ENCODE measurements at regions not wholly inside any gene's neighbourhood (a gene's known extent, or its start where the extent isn't known, plus 50 kb on each side); places are given as distances from the start of the nearest gene placed in this dataset.
A peak's percentile ranks its signal among the peaks of the same experiment; 100 is the strongest.

DNA sequence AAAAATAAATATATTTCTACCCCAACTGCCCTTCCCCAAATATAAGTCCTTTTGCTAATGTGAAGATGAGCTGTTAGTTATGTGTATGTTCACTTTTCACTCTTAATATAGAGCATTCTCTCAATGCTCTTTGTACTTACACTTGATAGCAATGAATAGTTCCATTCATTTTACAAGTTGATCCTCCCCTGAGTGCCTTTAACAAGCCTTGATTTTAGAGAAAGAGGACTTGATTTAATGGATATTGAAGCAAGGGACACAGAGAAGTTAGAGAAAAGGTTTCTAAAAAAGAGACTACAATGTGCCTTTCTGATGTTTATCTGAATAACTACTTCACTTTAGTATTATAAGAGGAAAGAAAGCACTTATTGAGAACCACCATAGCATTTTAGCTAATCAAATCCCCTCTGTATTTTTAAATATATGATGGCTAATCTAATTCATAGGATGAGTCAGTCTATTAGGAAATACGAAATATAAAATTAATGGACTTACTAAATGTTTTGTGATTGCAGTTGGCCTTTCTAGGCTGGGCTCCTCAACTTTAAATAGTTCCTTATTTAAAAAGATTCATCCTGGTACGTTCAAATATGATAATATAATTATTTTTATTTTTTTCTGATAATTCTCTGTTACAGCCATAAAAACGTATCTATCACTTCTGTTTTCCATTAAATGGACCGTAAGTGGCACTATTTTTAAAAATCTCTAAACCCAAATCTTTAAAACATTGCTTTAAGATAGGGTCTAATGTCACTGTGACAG, 1097.8 kb upstream of the SLC10A2 start:
- DNase-seq = no peak

GRCh38 chr13:104160536-104160935, 1094.3 kb upstream of the SLC10A2 start:
- DNase-seq = no peak

DNA sequence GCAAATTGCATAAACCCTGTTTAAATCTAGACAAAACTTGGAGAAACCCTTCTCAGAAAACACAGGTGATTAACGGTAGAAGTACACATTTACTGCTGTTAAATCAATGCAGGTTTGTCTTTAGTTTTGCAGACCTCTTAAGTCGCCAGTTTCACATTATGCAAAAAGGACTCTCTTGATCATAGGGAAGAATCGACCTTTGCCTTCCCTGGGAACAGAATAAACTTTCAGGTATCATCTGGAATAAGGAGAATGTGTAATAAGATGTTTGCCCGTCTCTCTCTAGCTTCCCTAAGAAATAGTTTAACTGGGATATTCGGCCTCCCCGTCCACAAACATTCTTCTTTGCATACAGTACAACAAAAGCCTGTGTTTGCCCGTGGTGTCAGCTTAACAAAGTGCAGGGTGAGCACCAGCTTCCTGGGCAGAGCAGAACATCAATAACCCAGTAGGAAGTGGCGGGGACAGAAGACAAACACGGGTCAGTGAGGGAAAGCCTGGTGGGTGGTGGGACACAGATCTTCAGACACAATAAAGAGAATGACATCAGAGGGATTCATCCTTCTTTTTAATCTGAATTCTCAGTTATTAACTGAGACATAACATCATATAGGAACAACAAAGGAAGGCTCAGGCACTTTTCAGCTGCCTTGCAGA, 1077.7 kb upstream of the SLC10A2 start:
- peak; percentile 72 for DNase-seq

DNA sequence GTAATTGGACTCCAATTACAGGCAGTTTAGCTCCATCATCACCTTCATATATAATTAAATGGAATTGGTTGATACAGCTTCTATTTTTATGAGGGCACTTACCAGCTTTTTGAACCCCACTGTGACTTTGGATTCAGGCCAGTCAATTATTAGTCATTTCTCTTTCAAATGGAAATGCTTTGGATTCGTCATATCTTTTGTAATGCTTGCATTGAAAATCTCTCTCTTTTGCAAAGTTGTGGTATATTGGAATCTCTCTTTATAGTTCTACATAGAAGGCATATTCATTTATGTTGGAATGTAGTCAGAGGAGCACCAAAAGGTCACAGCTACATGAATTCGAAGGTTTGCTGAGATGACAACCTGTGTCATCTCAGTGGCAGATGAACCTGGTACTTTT, 1074.3 kb upstream of the SLC10A2 start:
- no peak for DNase-seq

- no peak for DNase-seq
These were observed 1071.2 kb upstream of the SLC10A2 start for GRCh38 chr13:104137416-104137815.

GRCh38 chr13:104132849-104133248, 1066.6 kb upstream of the SLC10A2 start:
- DNase-seq = no peak

DNA sequence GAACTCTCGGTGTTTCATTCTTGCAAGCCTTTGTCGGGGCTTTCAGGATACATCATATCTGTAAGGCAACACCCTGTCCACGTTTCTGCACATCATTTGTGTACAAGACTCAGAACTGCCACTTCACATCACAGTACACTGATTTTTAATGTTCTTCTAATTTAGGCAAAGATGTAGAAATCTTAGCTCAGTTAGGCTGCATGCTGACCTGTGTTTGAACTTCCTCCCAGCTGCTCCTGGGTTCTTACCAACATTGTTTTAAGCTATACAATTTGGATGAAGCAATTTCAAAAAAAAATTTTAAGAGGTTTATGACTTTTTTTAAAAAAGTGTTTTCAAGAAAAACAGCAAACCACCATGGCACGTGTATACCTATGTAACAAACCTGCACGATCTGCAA, 1047.9 kb upstream of the SLC10A2 start:
- DNase-seq = no peak

DNA sequence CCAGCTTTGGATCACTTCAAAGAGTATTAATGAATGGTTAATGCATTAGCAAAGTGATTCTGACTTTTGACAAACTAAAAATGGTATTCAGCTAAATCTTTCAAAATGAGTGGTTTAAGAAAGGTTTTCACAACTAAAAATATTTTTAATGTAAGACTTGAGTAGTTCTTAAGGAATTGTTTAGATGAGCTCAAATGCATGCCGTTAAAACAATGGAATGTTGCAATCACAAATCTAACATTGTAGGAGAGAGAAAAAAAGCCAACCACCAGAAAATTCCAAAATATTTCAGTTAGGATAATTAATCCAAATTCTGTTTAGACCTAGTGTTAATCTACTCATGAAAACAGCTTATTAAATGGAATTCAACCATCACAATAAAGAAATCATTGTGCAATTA, 1044.8 kb upstream of the SLC10A2 start:
- no peak for DNase-seq

GRCh38 chr13:104106705-104107393, 1040.6 kb upstream of the SLC10A2 start:
- no peak for DNase-seq

DNA sequence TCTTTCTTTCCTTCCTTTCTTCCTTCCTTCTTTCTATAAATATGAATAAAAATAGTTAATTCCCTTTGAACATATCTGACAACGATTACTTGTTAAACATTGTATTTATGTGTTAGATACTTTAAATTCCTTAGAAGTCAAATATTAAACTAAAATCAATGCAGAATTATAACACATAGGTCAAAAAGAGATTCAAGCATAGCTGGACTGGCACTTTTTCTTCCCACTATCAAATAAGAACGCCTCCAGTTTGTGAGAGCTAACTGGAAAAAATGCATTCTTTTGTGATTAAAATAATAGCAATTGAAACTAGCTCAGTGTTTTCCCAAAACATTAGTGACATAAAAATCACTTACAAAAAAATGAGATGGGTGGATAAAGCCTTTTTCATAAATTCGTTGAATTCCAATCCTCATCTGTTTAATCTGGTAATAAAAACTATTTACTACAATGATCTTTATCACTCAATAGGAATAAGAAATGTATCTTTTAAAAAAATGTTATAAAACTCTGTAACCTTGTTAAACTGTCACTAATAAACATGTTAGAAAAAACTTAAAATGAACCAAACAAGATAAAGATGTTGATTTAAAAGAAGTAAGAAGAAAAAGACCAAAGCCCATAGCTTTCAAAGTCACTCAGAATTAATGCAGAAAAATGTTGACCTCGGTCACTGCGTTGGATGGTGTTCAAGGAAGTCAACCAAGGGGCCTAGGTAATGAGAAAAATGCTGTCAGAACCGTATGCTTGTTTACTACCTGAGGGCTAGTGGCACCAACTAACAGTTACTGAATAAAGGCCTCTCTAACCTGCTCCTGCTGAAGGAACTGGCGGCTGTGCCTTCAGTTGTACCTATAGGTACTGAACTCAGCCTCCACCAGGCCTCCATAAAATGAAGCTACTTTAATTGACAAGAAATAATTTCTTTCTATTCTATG, 1039.5 kb upstream of the SLC10A2 start:
- no peak for DNase-seq

GRCh38 chr13:104099750-104100149, 1033.5 kb upstream of the SLC10A2 start:
- DNase-seq = no peak

- DNase-seq = no peak
These were observed 1032.2 kb upstream of the SLC10A2 start for GRCh38 chr13:104098421-104098820.

DNA sequence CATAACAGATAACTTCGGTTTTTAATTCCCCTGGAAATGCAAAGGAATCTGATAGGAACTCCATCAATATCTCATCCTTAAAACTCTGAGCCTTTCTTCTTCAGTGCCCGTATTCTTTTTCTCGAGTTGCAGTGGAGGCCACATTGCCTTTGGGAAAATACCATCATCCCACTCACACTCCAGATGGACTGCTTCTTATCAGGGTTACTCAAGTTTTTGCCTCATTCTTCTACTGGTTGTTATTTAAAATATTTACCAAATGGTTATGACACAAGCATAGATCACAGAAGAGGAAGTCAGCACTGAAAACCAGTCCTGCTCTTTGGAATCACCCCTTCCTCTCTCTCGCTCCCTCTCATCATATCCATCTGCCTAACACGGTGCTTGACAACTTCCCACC, 1020.5 kb upstream of the SLC10A2 start:
- DNase-seq = no peak

DNA sequence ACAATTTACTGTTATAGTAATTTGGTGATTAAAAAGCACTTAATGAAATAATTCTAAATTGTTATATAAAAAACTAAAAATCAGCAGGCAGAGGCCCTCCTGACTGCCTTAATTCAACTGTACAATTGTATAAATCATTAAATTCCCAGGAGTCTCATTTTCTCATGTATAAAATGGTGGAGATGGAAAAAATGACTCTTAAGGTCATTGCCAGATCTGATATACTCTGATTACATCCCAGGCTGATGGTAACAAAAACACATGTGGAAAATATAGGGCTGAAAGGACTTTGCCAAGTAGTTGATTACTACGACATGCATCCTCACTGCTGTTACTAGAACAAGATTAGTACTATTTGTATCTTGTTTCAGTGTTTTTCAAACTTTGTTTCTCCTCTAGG, 1020.0 kb upstream of the SLC10A2 start:
- DNase-seq = no peak

DNA sequence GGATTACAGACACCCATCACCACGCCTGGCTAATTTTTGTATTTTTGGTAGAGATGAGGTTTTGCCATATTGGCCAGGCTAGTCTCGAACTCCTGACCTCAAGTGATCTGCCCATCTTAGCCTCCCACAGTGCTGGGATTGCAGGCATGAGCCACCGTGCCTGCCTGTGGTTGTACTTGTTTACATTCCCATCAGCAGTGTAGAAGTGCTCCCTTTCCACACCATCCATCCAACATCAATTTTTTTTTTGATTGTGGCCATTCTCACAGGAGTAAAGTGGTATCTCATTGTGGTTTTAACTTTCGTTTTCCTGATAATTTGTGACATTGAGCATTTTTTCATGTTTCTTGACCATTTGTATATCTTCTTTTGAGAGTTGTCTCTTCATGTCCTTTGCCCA, 1019.4 kb upstream of the SLC10A2 start:
- DNase-seq = no peak

GRCh38 chr13:104074326-104074725, 1008.1 kb upstream of the SLC10A2 start:
- DNase-seq = no peak

GRCh38 chr13:104071806-104072205, 1005.6 kb upstream of the SLC10A2 start:
- DNase-seq = no peak

GRCh38 chr13:104065328-104065727, 999.1 kb upstream of the SLC10A2 start:
- no peak for DNase-seq

GRCh38 chr13:104057861-104058260, 991.6 kb upstream of the SLC10A2 start:
- no peak for DNase-seq

DNA sequence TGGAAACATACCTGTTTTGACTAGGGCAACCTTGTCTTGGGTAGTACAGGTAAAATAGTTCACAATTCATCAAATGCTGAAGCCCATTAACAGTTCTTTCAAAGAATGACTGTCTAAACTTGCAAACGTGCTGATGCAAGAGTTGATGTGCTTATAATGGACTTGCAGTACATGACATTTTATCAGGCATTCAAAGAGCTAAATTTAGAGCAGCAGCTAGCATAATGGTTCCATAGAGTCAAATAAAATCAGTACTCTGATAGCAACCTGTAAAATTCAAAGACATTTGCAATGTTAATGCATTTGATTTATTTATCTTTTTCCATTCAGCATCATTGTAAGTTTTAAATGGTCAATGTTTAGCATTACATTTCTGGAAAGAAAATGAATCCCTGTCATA, 979.7 kb upstream of the SLC10A2 start:
- DNase-seq = no peak

DNA sequence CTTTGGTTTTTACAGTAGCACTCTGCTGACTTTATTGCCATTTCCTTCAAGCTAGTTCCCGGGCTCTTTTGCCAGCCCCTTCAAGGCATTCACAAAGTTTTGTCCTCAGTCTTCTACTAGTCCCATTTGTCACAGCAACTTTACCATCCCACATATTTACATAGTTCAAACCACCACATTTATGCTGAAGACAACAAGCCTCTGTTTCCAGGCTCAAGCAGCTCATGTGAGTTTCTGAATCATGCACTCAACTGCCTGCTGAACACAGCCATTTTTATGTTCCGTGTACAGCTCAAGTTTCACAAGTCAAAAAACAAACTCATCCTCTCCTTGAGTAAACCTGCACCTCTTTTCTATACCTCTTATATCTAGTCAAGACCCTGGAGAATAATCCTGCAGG, 977.0 kb upstream of the SLC10A2 start:
- DNase-seq = no peak

GRCh38 chr13:104034891-104035290, 968.7 kb upstream of the SLC10A2 start:
- DNase-seq = no peak

DNA sequence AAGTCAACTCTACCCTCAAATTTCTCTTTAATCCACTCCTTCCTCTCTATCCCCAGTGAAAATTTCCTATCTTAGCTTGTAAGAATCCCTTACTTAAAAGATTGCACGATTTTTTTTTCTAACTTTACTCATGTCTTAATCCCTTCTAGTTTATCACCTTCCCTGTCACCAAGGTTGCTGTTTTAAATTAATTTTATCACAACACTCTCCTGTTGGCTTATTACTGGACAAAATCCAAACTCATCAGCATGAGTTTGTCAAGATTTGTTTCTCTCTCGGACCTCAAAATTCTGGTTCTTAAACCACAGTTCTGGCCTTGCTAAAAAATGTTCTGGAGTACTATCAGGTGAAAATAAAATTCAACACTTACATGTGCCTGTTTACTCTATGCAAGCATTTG, 959.1 kb upstream of the SLC10A2 start:
- DNase-seq = no peak

Data from NCI-H345 (cell line).